ENCODE measurements at regions not wholly inside any gene's neighbourhood (a gene's known extent, or its start where the extent isn't known, plus 50 kb on each side); places are given as distances from the start of the nearest gene placed in this dataset.

- DNase-seq, result peak; percentile 12 to 51
Measured at GRCh38 chr13:107906131-107906530, 309.2 kb downstream of the LIG4 start.

GRCh38 chr13:107901996-107902562 lies 313.3 kb downstream of the LIG4 start:
- no peak for DNase-seq

GRCh38 chr13:107901230-107901629 lies 314.1 kb downstream of the LIG4 start:
- DNase-seq, result no peak

GRCh38 chr13:107900775-107901174 lies 314.6 kb downstream of the LIG4 start:
- no peak for DNase-seq

GRCh38 chr13:107886118-107886517 lies 329.2 kb downstream of the LIG4 start:
- DNase-seq, result no peak

GRCh38 chr13:107884564-107884963 lies 330.8 kb downstream of the LIG4 start:
- no peak for DNase-seq

- no peak for DNase-seq
Measured at GRCh38 chr13:107883561-107884175, 331.7 kb downstream of the LIG4 start.

- no peak for DNase-seq
Measured at GRCh38 chr13:107882708-107883560, 332.4 kb downstream of the LIG4 start.

GRCh38 chr13:107881362-107881761 lies 334.0 kb downstream of the LIG4 start:
- DNase-seq, result no peak

GRCh38 chr13:107874456-107874855 lies 340.9 kb downstream of the LIG4 start:
- no peak for DNase-seq

GRCh38 chr13:107873926-107874325 lies 341.4 kb downstream of the LIG4 start:
- DNase-seq, result no peak

- DNase-seq, result no peak
Measured at GRCh38 chr13:107870400-107870799, 344.9 kb downstream of the LIG4 start.

- DNase-seq, result peak; percentile 92
Measured at GRCh38 chr13:107867701-107868661, 347.4 kb downstream of the LIG4 start.

- peak; percentile 53 to 76 for DNase-seq
Measured at GRCh38 chr13:107866941-107867623, 348.3 kb downstream of the LIG4 start.

- DNase-seq, result peak; percentile 63 to 84
Measured at GRCh38 chr13:107866032-107866940, 349.1 kb downstream of the LIG4 start.

- DNase-seq, result peak; percentile 65 to 71
Measured at GRCh38 chr13:107865643-107866031, 349.7 kb downstream of the LIG4 start.

- DNase-seq, result no peak
Measured at GRCh38 chr13:107865318-107865575, 350.1 kb downstream of the LIG4 start.

GRCh38 chr13:107864543-107865317 lies 350.6 kb downstream of the LIG4 start:
- DNase-seq, result peak; percentile 69 to 70

- no peak for DNase-seq
Measured at GRCh38 chr13:107860284-107860683, 355.1 kb downstream of the LIG4 start.

- DNase-seq, result no peak
Measured at GRCh38 chr13:107854880-107855279, 360.5 kb downstream of the LIG4 start.

GRCh38 chr13:107852072-107852471 lies 363.3 kb downstream of the LIG4 start:
- no peak for DNase-seq
